NCI-H510A treated with DMSO at 0.1 percent for 48 hours (cell line): ENCODE measurements at regions not wholly inside any gene's neighbourhood (a gene's known extent, or its start where the extent isn't known, plus 50 kb on each side); places are given as distances from the start of the nearest gene placed in this dataset.
"Not testable (repeated sequence)": the region's sequence is repeated elsewhere in the genome, so short reads cannot be mapped to it uniquely, and the experiment has no call there.

ENCODE experiments used
- DNase-seq: peaks from one replicate; lab custom pipeline; 2025; lab: John Stamatoyannopoulos, UW

- DNase-seq = no peak
These were observed 175.5 kb downstream of the AKAIN1 start for GRCh38 chr18:5021558-5021957.

GRCh38 chr18:5015213-5015612 is 181.8 kb downstream of the AKAIN1 start:
- DNase-seq = no peak

- peak; percentile 54 for DNase-seq
These were observed 192.8 kb downstream of the AKAIN1 start for GRCh38 chr18:5004031-5004820.

GRCh38 chr18:4994710-4995109 is 202.3 kb downstream of the AKAIN1 start:
- no peak for DNase-seq

- DNase-seq = peak; percentile 15
These were observed 209.3 kb downstream of the AKAIN1 start for GRCh38 chr18:4987452-4988405.

- no peak for DNase-seq
These were observed 210.4 kb downstream of the AKAIN1 start for GRCh38 chr18:4986677-4987076.

GRCh38 chr18:4986066-4986465 is 211.0 kb downstream of the AKAIN1 start:
- no peak for DNase-seq

- no peak for DNase-seq
These were observed 235.7 kb downstream of the AKAIN1 start for GRCh38 chr18:4961121-4961909.

- DNase-seq = no peak
These were observed 236.5 kb downstream of the AKAIN1 start for GRCh38 chr18:4960578-4960977.

GRCh38 chr18:4931209-4931608 is 265.8 kb downstream of the AKAIN1 start:
- no peak for DNase-seq

GRCh38 chr18:4921548-4921947 is 275.5 kb downstream of the AKAIN1 start:
- DNase-seq = no peak

- DNase-seq = not testable (repeated sequence)
These were observed 279.5 kb downstream of the AKAIN1 start for GRCh38 chr18:4917509-4917908.

- no peak for DNase-seq
These were observed 288.7 kb downstream of the AKAIN1 start for GRCh38 chr18:4908328-4908727.

GRCh38 chr18:4906856-4907255 is 290.2 kb downstream of the AKAIN1 start:
- no peak for DNase-seq

GRCh38 chr18:4888251-4889040 is 308.6 kb downstream of the AKAIN1 start:
- no peak for DNase-seq

GRCh38 chr18:4878480-4878879 is 318.6 kb downstream of the AKAIN1 start:
- no peak for DNase-seq

- DNase-seq = no peak
These were observed 325.9 kb downstream of the AKAIN1 start for GRCh38 chr18:4871197-4871596.

GRCh38 chr18:4870177-4870773 is 326.8 kb downstream of the AKAIN1 start:
- DNase-seq = no peak

GRCh38 chr18:4869155-4869554 is 327.9 kb downstream of the AKAIN1 start:
- DNase-seq = no peak

- DNase-seq = no peak
These were observed 338.5 kb downstream of the AKAIN1 start for GRCh38 chr18:4858379-4859127.
